A549 (cell line): ENCODE measurements at regions not wholly inside any gene's neighbourhood (a gene's known extent, or its start where the extent isn't known, plus 50 kb on each side); places are given as distances from the start of the nearest gene placed in this dataset.

ENCODE experiments used
- CEBPB ChIP-seq, 2 experiments: fragments of >200 bp in 1 of 2; sonication (Bioruptor Twin) in 1 of 2; formaldehyde crosslinking in 1 of 2; IDR thresholded peaks; 2 replicates each; pipeline ENCODE4 v1.6.1; 2012 to 2016
- EHMT2 ChIP-seq: fragments of 200-600 bp; sonication (generic); IDR thresholded peaks from 2 replicates; pipeline ENCODE4 v1.6.1; 2016; ENCODE audit warnings: antibody characterized with exemption, low read depth, mild to moderate bottlenecking, moderate library complexity
- EP300 ChIP-seq, 2 experiments: fragments of >200 bp; sonication (Bioruptor Twin); formaldehyde crosslinking; IDR thresholded peaks; 2 replicates in 1 of 2; 3 replicates in 1 of 2; pipeline ENCODE4 v1.6.1; 2016 to 2017
- JUN ChIP-seq, 2 experiments: fragments of >200 bp; sonication (Bioruptor Twin); formaldehyde crosslinking; IDR thresholded peaks; 2 replicates in 1 of 2; 3 replicates in 1 of 2; pipeline ENCODE4 v1.6.1; 2016 to 2017
- KDM1A ChIP-seq: fragments of 200-600 bp; sonication (generic); IDR thresholded peaks from 2 replicates; pipeline ENCODE4 v1.6.1; 2016; ENCODE audit warnings: low read depth, mild to moderate bottlenecking
- POLR2A ChIP-seq: IDR thresholded peaks from 2 replicates; pipeline ENCODE4 v1.6.1; 2012; ENCODE audit warnings: mild to moderate bottlenecking, low read length
- POLR2AphosphoS2 ChIP-seq: conservative IDR thresholded peaks from 2 replicates; pipeline ENCODE4 v1.6.1; 2012; ENCODE audit warnings: low read length, improper control_type of control experiment, inconsistent platforms
- RCOR1 ChIP-seq: fragments of 150-350 bp; IDR thresholded peaks from 2 replicates; pipeline ENCODE4 v1.6.1; 2014; ENCODE audit warnings: antibody characterized with exemption, low read length, low read depth
- RFX5 ChIP-seq: fragments of 450-650 bp; IDR thresholded peaks from 2 replicates; pipeline ENCODE4 v1.7.1; 2014; ENCODE audit warnings: antibody characterized with exemption, mild to moderate bottlenecking, moderate library complexity
- ZSCAN20 ChIP-seq: fragments of 250-450 bp; sonication (Bioruptor Pico); IDR thresholded peaks from 2 replicates; pipeline ENCODE4 v1.8.0; 2022; ENCODE audit warnings: mild to moderate bottlenecking, moderate library complexity
- TF ChIP-seq, protein P1 (sequence below): fragments of >200 bp; sonication (Bioruptor Twin); formaldehyde crosslinking; IDR thresholded peaks from 3 replicates; pipeline ENCODE4 v1.5.1; 2016
- TF ChIP-seq, protein P2 (sequence below): IDR thresholded peaks from 2 replicates; pipeline ENCODE4 v1.6.1; 2012
- TF ChIP-seq, protein P3 (sequence below): fragments of 200-600 bp; sonication (generic); IDR thresholded peaks from 2 replicates; pipeline ENCODE4 v1.6.1; 2016; ENCODE audit warnings: antibody characterized with exemption, mild to moderate bottlenecking, moderate library complexity

DNA sequence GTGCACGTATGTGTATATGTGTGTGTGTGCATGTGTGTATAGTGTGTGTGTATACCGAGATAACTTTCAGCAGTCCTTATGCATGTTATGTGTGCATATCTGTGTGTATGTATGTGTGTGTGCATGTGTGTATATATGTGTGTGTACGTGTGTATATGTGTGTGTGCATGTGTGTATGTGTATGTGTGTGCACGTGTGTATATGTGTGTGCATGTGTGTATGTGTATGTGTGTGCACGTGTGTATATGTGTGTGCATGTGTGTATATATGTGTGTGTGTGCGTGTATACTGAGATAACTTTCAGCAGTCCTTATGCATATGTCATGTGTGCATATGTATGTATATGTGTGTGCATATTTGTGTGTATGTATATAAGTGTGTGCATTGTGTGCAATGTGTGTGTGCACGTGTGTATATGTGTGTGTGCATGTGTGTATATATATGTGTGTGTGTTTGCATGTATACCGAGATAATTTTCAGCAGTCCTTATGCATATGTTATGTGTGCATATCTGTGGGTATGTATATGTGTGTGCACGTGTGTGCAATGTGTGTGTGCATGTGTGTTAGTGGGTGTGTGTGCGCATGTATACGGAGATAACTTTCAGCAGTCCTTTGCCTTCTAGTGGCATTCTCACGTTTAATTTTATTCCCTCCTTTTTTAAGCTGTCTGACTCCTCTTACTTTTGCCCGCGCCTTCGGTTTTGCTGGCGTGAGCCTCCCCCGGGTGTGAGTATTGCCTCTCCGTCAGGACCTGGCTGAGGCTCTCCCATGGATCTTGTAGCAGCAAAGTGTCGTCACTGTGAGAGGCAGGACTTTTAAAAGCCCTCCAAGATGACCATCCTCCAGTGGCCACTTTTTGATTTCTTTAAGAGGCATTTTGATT is 99.6 kb upstream of the SHOX start:
- TF ChIP-seq JUN (IDR thresholded peaks at IDR 0.05): no peak
- TF ChIP-seq ZSCAN20 (CRISPR knock-in tag): no peak
- TF ChIP-seq, protein P1, sequence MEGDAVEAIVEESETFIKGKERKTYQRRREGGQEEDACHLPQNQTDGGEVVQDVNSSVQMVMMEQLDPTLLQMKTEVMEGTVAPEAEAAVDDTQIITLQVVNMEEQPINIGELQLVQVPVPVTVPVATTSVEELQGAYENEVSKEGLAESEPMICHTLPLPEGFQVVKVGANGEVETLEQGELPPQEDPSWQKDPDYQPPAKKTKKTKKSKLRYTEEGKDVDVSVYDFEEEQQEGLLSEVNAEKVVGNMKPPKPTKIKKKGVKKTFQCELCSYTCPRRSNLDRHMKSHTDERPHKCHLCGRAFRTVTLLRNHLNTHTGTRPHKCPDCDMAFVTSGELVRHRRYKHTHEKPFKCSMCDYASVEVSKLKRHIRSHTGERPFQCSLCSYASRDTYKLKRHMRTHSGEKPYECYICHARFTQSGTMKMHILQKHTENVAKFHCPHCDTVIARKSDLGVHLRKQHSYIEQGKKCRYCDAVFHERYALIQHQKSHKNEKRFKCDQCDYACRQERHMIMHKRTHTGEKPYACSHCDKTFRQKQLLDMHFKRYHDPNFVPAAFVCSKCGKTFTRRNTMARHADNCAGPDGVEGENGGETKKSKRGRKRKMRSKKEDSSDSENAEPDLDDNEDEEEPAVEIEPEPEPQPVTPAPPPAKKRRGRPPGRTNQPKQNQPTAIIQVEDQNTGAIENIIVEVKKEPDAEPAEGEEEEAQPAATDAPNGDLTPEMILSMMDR: no peak
- TF ChIP-seq POLR2AphosphoS2: no peak
- TF ChIP-seq, protein P2, sequence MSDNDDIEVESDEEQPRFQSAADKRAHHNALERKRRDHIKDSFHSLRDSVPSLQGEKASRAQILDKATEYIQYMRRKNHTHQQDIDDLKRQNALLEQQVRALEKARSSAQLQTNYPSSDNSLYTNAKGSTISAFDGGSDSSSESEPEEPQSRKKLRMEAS: no peak
- TF ChIP-seq KDM1A: no peak
- TF ChIP-seq, protein P3, sequence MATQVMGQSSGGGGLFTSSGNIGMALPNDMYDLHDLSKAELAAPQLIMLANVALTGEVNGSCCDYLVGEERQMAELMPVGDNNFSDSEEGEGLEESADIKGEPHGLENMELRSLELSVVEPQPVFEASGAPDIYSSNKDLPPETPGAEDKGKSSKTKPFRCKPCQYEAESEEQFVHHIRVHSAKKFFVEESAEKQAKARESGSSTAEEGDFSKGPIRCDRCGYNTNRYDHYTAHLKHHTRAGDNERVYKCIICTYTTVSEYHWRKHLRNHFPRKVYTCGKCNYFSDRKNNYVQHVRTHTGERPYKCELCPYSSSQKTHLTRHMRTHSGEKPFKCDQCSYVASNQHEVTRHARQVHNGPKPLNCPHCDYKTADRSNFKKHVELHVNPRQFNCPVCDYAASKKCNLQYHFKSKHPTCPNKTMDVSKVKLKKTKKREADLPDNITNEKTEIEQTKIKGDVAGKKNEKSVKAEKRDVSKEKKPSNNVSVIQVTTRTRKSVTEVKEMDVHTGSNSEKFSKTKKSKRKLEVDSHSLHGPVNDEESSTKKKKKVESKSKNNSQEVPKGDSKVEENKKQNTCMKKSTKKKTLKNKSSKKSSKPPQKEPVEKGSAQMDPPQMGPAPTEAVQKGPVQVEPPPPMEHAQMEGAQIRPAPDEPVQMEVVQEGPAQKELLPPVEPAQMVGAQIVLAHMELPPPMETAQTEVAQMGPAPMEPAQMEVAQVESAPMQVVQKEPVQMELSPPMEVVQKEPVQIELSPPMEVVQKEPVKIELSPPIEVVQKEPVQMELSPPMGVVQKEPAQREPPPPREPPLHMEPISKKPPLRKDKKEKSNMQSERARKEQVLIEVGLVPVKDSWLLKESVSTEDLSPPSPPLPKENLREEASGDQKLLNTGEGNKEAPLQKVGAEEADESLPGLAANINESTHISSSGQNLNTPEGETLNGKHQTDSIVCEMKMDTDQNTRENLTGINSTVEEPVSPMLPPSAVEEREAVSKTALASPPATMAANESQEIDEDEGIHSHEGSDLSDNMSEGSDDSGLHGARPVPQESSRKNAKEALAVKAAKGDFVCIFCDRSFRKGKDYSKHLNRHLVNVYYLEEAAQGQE: no peak
- TF ChIP-seq POLR2A: no peak
- no peak for TF ChIP-seq EHMT2
- no peak for TF ChIP-seq RFX5
- TF ChIP-seq CEBPB (IDR thresholded peaks at IDR 0.05): no peak
- TF ChIP-seq RCOR1: no peak
- no peak for TF ChIP-seq EP300 (IDR thresholded peaks at IDR 0.05)
